ENCODE measurements at regions not wholly inside any gene's neighbourhood (a gene's known extent, or its start where the extent isn't known, plus 50 kb on each side); places are given as distances from the start of the nearest gene placed in this dataset.

DNA sequence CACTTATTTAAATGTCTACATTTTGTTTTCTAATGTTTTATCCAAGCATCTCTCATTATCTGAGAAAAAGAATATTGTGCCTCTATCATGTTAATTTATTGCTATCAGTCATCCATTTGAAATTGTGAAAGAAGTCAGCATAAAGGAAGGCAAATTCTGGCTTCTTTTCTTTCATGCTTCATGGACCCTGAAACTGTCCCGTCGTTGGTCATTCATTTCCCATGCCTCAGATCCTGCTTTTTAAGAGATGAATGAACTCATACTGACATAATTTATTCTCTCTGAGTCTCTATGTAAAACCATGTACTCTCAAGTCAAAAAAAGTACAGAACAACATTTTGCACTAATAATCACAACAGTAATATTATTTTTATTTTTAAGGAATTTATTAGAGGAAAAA lies 2512.0 kb downstream of the PCDH9 start:
- Mint-ChIP-seq H3K36me3 (peaks cover 8% of the 10 kb centered on the region), H3K9me3 (peaks cover 9% of the 10 kb centered on the region), H3K27me3 (ENCODE audit: low read depth) (no peaks in the 10 kb centered on the region), H3K27ac (no peak overlapping the region), H3K4me3 (no peak overlapping the region), H3K4me1 (peaks cover 18% of the 10 kb centered on the region)
- DNase-seq (ENCODE audit: low spot score) (no peak), ATAC-seq (no peak)
- POLR2A ChIA-PET, result no interaction called here
- TF ChIP-seq, protein P1, sequence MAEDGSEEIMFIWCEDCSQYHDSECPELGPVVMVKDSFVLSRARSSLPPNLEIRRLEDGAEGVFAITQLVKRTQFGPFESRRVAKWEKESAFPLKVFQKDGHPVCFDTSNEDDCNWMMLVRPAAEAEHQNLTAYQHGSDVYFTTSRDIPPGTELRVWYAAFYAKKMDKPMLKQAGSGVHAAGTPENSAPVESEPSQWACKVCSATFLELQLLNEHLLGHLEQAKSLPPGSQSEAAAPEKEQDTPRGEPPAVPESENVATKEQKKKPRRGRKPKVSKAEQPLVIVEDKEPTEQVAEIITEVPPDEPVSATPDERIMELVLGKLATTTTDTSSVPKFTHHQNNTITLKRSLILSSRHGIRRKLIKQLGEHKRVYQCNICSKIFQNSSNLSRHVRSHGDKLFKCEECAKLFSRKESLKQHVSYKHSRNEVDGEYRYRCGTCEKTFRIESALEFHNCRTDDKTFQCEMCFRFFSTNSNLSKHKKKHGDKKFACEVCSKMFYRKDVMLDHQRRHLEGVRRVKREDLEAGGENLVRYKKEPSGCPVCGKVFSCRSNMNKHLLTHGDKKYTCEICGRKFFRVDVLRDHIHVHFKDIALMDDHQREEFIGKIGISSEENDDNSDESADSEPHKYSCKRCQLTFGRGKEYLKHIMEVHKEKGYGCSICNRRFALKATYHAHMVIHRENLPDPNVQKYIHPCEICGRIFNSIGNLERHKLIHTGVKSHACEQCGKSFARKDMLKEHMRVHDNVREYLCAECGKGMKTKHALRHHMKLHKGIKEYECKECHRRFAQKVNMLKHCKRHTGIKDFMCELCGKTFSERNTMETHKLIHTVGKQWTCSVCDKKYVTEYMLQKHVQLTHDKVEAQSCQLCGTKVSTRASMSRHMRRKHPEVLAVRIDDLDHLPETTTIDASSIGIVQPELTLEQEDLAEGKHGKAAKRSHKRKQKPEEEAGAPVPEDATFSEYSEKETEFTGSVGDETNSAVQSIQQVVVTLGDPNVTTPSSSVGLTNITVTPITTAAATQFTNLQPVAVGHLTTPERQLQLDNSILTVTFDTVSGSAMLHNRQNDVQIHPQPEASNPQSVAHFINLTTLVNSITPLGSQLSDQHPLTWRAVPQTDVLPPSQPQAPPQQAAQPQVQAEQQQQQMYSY (CRISPR knock-in tag; IDR thresholded peaks at IDR 0.05), result no peak
- TF ChIP-seq ELF4 (CRISPR knock-in tag; IDR thresholded peaks at IDR 0.05; ENCODE audit: low read depth) (no peak), NR3C1 (CRISPR knock-in tag; conservative IDR thresholded peaks at IDR 0.05; ENCODE audit: low read depth) (no peak), NFYB (CRISPR knock-in tag; conservative IDR thresholded peaks at IDR 0.05; ENCODE audit: low read depth) (no peak), KAT7 (CRISPR knock-in tag; IDR thresholded peaks at IDR 0.05; ENCODE audit: borderline replicate concordance) (no peak), NR2C2 (CRISPR knock-in tag; IDR thresholded peaks at IDR 0.05) (no peak), ZNF121 (CRISPR knock-in tag; IDR thresholded peaks at IDR 0.05) (no peak), SP1 (CRISPR knock-in tag; conservative IDR thresholded peaks at IDR 0.05) (no peak)
- TF ChIP-seq, protein P2, sequence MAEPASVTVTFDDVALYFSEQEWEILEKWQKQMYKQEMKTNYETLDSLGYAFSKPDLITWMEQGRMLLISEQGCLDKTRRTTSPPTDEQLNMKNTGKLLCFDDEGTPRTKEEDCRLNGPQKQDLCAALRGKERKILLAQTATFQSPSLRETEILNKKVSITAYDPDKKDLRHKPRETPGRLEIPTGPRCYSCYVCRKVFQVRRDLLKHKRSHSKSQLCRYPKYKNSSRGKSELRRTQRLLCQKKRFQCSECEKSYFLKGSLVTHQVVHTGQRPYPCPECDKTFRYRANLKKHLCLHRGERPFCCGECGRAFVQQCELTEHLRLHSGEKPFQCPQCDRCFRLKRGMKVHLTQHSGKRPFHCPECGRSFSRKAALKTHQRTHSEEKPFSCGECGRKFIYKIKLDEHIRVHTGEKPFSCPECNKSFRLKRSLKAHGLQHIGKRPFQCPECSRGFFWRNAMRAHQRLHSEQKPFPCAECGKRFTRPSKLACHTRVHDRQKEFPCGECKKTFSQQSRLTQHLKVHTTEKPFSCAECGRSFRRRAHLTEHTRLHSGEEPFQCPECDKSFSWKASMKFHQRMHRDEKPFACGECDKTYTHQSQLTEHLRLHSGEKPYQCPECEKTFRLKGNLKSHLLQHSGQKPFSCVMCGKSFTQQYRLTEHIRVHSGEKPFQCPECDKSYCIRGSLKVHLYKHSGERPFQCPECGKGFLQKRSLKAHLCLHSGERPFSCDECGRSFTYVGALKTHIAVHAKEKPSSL (CRISPR knock-in tag; conservative IDR thresholded peaks at IDR 0.05), result no peak
- TF ChIP-seq, protein P3, sequence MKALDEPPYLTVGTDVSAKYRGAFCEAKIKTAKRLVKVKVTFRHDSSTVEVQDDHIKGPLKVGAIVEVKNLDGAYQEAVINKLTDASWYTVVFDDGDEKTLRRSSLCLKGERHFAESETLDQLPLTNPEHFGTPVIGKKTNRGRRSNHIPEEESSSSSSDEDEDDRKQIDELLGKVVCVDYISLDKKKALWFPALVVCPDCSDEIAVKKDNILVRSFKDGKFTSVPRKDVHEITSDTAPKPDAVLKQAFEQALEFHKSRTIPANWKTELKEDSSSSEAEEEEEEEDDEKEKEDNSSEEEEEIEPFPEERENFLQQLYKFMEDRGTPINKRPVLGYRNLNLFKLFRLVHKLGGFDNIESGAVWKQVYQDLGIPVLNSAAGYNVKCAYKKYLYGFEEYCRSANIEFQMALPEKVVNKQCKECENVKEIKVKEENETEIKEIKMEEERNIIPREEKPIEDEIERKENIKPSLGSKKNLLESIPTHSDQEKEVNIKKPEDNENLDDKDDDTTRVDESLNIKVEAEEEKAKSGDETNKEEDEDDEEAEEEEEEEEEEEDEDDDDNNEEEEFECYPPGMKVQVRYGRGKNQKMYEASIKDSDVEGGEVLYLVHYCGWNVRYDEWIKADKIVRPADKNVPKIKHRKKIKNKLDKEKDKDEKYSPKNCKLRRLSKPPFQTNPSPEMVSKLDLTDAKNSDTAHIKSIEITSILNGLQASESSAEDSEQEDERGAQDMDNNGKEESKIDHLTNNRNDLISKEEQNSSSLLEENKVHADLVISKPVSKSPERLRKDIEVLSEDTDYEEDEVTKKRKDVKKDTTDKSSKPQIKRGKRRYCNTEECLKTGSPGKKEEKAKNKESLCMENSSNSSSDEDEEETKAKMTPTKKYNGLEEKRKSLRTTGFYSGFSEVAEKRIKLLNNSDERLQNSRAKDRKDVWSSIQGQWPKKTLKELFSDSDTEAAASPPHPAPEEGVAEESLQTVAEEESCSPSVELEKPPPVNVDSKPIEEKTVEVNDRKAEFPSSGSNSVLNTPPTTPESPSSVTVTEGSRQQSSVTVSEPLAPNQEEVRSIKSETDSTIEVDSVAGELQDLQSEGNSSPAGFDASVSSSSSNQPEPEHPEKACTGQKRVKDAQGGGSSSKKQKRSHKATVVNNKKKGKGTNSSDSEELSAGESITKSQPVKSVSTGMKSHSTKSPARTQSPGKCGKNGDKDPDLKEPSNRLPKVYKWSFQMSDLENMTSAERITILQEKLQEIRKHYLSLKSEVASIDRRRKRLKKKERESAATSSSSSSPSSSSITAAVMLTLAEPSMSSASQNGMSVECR (CRISPR knock-in tag; IDR thresholded peaks at IDR 0.05; ENCODE audit: borderline replicate concordance), result no peak
- TF ChIP-seq, protein P4, sequence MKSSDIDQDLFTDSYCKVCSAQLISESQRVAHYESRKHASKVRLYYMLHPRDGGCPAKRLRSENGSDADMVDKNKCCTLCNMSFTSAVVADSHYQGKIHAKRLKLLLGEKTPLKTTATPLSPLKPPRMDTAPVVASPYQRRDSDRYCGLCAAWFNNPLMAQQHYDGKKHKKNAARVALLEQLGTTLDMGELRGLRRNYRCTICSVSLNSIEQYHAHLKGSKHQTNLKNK (CRISPR knock-in tag; IDR thresholded peaks at IDR 0.05), result no peak
- TF ChIP-seq, protein P5, sequence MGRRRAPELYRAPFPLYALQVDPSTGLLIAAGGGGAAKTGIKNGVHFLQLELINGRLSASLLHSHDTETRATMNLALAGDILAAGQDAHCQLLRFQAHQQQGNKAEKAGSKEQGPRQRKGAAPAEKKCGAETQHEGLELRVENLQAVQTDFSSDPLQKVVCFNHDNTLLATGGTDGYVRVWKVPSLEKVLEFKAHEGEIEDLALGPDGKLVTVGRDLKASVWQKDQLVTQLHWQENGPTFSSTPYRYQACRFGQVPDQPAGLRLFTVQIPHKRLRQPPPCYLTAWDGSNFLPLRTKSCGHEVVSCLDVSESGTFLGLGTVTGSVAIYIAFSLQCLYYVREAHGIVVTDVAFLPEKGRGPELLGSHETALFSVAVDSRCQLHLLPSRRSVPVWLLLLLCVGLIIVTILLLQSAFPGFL (CRISPR knock-in tag; IDR thresholded peaks at IDR 0.05; ENCODE audit: borderline replicate concordance), result no peak
- CTCF ChIA-PET, result no interaction called here

DNA sequence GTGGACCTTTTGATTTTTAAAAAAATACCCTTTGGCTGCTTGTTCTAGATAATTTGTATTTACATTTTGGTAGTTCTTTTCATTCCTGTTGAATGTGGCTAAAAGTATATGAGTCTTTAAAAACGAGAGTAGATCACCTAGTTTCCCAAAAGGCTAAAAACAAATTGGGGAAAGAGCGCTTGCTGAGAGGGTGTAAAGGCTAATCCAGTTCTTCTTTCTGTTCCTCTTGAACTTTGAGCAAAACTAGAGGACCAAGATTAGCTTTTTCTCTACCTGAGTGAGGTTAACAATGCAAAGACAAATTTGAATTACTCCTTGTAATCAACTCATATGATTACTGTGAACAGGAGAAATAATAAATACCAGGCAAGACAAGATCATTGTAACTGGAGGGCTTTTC lies 2513.2 kb downstream of the PCDH9 start:
- Mint-ChIP-seq H3K27me3 (ENCODE audit: low read depth) (no peaks in the 10 kb centered on the region), H3K4me3 (no peak overlapping the region), H3K9me3 (peaks cover 17% of the 10 kb centered on the region), H3K4me1 (peaks cover 18% of the 10 kb centered on the region), H3K27ac (no peak overlapping the region), H3K36me3 (peaks cover 15% of the 10 kb centered on the region)
- no peak for ATAC-seq
- ChIA-PET POLR2A (no interaction called here), CTCF (no interaction called here)
- DNase-seq (ENCODE audit: low spot score), result no peak
- TF ChIP-seq IRF2 (CRISPR knock-in tag; IDR thresholded peaks at IDR 0.05; ENCODE audit: borderline replicate concordance, low read depth) (no peak), NFE2L1 (CRISPR knock-in tag; IDR thresholded peaks at IDR 0.05) (no peak), JUN (CRISPR knock-in tag; IDR thresholded peaks at IDR 0.05) (no peak), PRRX2 (CRISPR knock-in tag; IDR thresholded peaks at IDR 0.05) (no peak)
- TF ChIP-seq, protein P6, sequence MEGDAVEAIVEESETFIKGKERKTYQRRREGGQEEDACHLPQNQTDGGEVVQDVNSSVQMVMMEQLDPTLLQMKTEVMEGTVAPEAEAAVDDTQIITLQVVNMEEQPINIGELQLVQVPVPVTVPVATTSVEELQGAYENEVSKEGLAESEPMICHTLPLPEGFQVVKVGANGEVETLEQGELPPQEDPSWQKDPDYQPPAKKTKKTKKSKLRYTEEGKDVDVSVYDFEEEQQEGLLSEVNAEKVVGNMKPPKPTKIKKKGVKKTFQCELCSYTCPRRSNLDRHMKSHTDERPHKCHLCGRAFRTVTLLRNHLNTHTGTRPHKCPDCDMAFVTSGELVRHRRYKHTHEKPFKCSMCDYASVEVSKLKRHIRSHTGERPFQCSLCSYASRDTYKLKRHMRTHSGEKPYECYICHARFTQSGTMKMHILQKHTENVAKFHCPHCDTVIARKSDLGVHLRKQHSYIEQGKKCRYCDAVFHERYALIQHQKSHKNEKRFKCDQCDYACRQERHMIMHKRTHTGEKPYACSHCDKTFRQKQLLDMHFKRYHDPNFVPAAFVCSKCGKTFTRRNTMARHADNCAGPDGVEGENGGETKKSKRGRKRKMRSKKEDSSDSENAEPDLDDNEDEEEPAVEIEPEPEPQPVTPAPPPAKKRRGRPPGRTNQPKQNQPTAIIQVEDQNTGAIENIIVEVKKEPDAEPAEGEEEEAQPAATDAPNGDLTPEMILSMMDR (IDR thresholded peaks at IDR 0.05), result no peak
- TF ChIP-seq, protein P1 (CRISPR knock-in tag; IDR thresholded peaks at IDR 0.05), result no peak
